KOPT-K1 (cell line): ENCODE measurements at regions not wholly inside any gene's neighbourhood (a gene's known extent, or its start where the extent isn't known, plus 50 kb on each side); places are given as distances from the start of the nearest gene placed in this dataset.

ENCODE experiments used
- H3K27ac ChIP-seq: fragments of 200-600 bp; sonication (generic); 2 replicates; pipeline ENCODE4 v1.5.1; 2016; ENCODE audit warnings: antibody characterized with exemption, mild to moderate bottlenecking, low read depth, low read length; ENCODE audit not compliant: poor library complexity, severe bottlenecking
- H3K36me3 ChIP-seq: fragments of 200-600 bp; sonication (generic); 2 replicates; pipeline ENCODE4 v1.5.1; 2017; ENCODE audit warnings: antibody characterized with exemption, mild to moderate bottlenecking, low read length, moderate library complexity; ENCODE audit not compliant: insufficient read depth
- H3K9me3 ChIP-seq: fragments of 200-600 bp; sonication (generic); 2 replicates; pipeline ENCODE4 v1.5.1; 2017; ENCODE audit warnings: antibody characterized with exemption, low read length, mild to moderate bottlenecking; ENCODE audit not compliant: insufficient read depth, poor library complexity, severe bottlenecking

DNA sequence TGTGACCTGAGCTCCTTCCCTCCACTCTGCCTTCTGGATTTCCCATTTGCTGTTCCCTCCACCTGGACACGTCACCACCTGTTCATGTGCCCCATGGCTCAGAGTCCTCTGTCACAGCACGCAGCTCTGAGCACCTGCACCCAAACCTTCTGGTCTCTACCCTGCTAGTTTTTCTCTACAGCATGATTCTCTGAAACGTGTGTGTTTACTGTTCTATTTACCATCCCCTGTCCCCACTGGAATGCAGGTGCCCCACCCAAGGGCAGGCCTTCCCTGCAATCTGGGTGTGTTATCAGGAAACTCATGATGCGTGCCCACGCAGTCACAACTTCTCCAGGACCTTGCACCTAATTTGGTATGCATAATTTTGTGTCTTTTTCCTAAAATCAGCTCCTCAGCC lies 284.4 kb upstream of the IGFBP3 start:
- H3K36me3 ChIP-seq = no peaks in the 10 kb centered on the region
- H3K9me3 ChIP-seq = no peaks in the 10 kb centered on the region
- H3K27ac ChIP-seq = no peak overlapping the region

- Histone ChIP-seq H3K9me3 (no peaks in the 10 kb centered on the region), H3K27ac (no peak overlapping the region), H3K36me3 (no peaks in the 10 kb centered on the region)
These were observed 282.9 kb upstream of the IGFBP3 start for GRCh38 chr7:46203926-46204325.

DNA sequence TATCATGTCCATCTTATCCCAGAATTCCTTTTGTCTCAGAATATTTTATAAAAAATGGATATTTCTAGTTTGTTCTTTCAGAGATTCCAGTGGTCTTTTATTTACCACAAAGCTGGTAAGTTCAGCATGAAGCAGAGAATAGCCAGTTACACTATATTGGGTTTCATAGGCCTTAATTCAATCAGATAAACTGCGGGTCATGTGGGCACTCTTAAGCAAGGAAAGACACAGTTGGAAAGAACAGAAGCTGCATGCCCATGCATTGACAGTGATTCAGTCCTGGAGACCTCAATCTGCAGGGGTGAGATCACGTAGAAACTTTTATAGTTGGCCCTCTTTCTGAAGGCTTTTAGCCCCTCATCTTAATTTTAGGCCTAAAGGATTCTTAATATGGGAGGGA lies 281.3 kb upstream of the IGFBP3 start:
- Histone ChIP-seq H3K36me3 (no peaks in the 10 kb centered on the region), H3K27ac (no peak overlapping the region), H3K9me3 (no peaks in the 10 kb centered on the region)

DNA sequence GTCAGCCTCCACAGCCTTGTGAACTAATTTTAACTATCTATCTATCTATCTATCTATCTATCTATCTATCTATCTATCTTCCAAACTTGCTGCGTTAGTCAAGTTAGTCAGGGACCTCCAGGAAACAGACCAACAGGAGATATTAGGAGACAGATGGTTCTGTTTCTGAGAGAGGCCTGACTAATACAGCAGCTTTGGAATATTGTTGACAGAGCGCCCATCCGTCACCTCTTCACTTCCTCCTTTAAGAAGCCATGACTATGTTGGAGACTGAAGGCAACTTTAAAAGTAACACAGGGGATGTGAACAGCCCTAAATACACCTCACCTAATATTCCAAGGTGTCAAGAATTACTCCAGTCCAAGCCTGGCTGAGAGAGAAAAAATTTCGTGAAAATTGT lies 280.9 kb upstream of the IGFBP3 start:
- H3K36me3 ChIP-seq = no peaks in the 10 kb centered on the region
- H3K9me3 ChIP-seq = no peaks in the 10 kb centered on the region
- H3K27ac ChIP-seq = no peak overlapping the region

GRCh38 chr7:46198701-46199100 lies 277.6 kb upstream of the IGFBP3 start:
- Histone ChIP-seq H3K36me3 (no peaks in the 10 kb centered on the region), H3K9me3 (no peaks in the 10 kb centered on the region), H3K27ac (no peak overlapping the region)

- Histone ChIP-seq H3K9me3 (no peaks in the 10 kb centered on the region), H3K27ac (no peak overlapping the region), H3K36me3 (no peaks in the 10 kb centered on the region)
These were observed 276.9 kb upstream of the IGFBP3 start for GRCh38 chr7:46197785-46198540.

GRCh38 chr7:46195934-46196333 lies 274.9 kb upstream of the IGFBP3 start:
- Histone ChIP-seq H3K36me3 (no peaks in the 10 kb centered on the region), H3K27ac (no peak overlapping the region), H3K9me3 (no peaks in the 10 kb centered on the region)

GRCh38 chr7:46192271-46192670 lies 271.2 kb upstream of the IGFBP3 start:
- H3K9me3 ChIP-seq = no peaks in the 10 kb centered on the region
- no peak overlapping the region for H3K27ac ChIP-seq
- H3K36me3 ChIP-seq = no peaks in the 10 kb centered on the region

GRCh38 chr7:46191776-46192175 lies 270.7 kb upstream of the IGFBP3 start:
- Histone ChIP-seq H3K9me3 (no peaks in the 10 kb centered on the region), H3K27ac (no peak overlapping the region), H3K36me3 (no peaks in the 10 kb centered on the region)

- no peaks in the 10 kb centered on the region for H3K36me3 ChIP-seq
- no peaks in the 10 kb centered on the region for H3K9me3 ChIP-seq
- H3K27ac ChIP-seq = no peak overlapping the region
These were observed 270.2 kb upstream of the IGFBP3 start for GRCh38 chr7:46191296-46191695.

- no peak overlapping the region for H3K27ac ChIP-seq
- H3K36me3 ChIP-seq = no peaks in the 10 kb centered on the region
- H3K9me3 ChIP-seq = no peaks in the 10 kb centered on the region
These were observed 268.3 kb upstream of the IGFBP3 start for GRCh38 chr7:46189255-46189790.

GRCh38 chr7:46186131-46186530 lies 265.1 kb upstream of the IGFBP3 start:
- Histone ChIP-seq H3K9me3 (no peaks in the 10 kb centered on the region), H3K27ac (no peak overlapping the region), H3K36me3 (no peaks in the 10 kb centered on the region)

DNA sequence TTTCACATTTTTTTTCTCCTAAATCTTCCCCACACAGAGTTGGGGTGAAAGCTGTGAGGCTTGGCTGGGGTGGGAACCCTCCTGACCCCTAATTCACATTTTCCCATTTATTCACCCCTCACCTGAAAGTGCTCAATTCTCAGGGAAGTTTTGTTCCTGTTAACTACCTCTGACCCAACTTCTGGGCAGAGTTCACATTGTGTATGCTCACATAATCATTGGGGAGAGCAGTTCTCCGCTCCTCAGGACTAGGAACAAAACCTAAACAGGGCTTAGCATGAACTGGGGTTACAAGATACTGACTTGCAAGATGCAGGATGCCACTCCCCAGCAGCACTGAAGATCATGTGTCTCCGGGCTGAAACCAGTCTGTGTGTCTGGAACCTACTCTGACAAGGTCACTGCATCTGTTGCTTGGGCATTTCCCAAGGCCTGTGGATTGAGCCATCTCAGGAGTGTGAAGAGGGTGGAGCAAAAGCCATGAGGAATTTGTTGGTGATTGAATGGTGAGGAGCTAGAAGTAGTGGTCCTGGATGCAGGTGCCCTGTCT lies 258.1 kb upstream of the IGFBP3 start:
- no peaks in the 10 kb centered on the region for H3K9me3 ChIP-seq
- H3K27ac ChIP-seq = no peak overlapping the region

DNA sequence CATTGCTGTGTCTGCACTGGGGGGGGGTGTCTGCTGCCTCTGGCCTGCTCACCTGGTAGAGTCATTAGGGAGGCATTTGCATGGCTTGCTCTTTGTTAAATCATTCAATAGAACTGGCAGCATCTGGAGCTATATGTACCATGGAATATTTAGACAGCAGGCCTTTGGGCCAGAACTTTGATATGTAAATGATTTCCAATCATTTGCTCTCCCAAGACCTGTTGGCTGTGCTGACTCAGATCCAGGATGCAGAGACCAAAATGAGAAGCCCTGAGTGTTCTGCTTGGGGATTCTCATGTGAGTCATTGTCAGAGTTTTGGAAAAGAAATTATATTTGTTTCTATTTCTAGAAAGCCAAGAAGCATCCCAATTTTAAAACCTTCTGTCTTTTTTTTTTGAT lies 257.6 kb upstream of the IGFBP3 start:
- Histone ChIP-seq H3K9me3 (no peaks in the 10 kb centered on the region), H3K36me3 (no peaks in the 10 kb centered on the region), H3K27ac (no peak overlapping the region)

More for the DNA sequence above, 258.1 kb upstream of the IGFBP3 start:
- H3K36me3 ChIP-seq = no peaks in the 10 kb centered on the region

DNA sequence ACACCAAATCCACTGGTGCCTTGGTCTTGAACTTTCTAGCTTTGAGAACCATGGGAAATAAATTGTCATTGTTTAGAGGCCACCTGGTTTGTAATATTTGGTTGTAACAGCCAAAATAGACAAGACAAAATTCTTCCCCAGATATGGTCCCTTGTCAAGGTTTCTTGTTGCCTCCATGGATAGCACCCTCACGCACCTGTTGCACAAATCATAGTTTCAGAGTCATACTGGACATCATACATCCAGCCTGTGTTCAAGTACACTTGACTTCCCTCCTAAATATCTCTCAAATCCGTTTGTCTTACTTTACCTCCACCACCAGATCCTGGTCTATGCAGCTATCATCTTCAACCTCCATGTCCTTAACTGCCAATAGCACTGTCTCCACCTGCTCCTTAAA lies 256.7 kb upstream of the IGFBP3 start:
- H3K27ac ChIP-seq = no peak overlapping the region
- H3K9me3 ChIP-seq = no peaks in the 10 kb centered on the region
- no peaks in the 10 kb centered on the region for H3K36me3 ChIP-seq

DNA sequence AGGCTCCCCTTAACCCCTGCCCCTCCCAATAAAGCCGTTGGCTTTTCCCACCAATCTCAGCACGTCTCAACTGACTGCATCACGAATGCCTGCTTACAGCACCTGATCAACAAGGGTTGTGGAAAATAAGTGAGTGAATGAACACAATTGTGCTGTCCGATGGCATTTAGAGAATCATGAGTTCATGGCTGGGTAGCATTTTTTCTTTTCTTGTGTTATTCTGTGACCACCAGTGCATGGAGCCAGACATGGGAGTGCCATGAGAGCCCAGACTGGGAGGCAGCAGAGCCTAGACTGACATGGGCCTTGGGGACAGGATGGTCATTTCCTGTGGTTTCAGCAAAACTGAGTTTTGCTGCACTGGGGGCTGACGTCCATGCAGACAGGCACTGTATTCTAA lies 254.1 kb upstream of the IGFBP3 start:
- H3K27ac ChIP-seq = no peak overlapping the region
- no peaks in the 10 kb centered on the region for H3K9me3 ChIP-seq
- no peaks in the 10 kb centered on the region for H3K36me3 ChIP-seq
